Stimulated activated CD8-positive, alpha-beta memory T cell treated with anti-CD3 and anti-CD28 coated beads, Interleukin-15, amount 100 ng/mL, for 48 hours (primary cell): ENCODE measurements at regions not wholly inside any gene's neighbourhood (a gene's known extent, or its start where the extent isn't known, plus 50 kb on each side); places are given as distances from the start of the nearest gene placed in this dataset.

Source experiments
- DNase-seq, 2 donors: peaks; one replicate each; pipeline ENCODE4 v3.0.0-alpha.2; 2020; ENCODE audit warnings: low read depth in 2 of 2

GRCh38 chr16:85401917-85402766 is 211.0 kb upstream of the GSE1 start:
- no peak for DNase-seq

GRCh38 chr16:85402910-85403692 is 210.0 kb upstream of the GSE1 start:
- DNase-seq: no peak

GRCh38 chr16:85403693-85404092 is 209.4 kb upstream of the GSE1 start:
- DNase-seq: no peak

- no peak for DNase-seq
These were observed 200.1 kb upstream of the GSE1 start for GRCh38 chr16:85412911-85413520.

- DNase-seq: no peak
These were observed 199.1 kb upstream of the GSE1 start for GRCh38 chr16:85413691-85414663.

- no peak for DNase-seq
These were observed 197.7 kb upstream of the GSE1 start for GRCh38 chr16:85415196-85416090.

- DNase-seq: peak; percentile 64 to 67
These were observed 196.7 kb upstream of the GSE1 start for GRCh38 chr16:85416228-85417109.

GRCh38 chr16:85417156-85417860 is 195.8 kb upstream of the GSE1 start:
- no peak for DNase-seq

GRCh38 chr16:85418978-85419491 is 194.1 kb upstream of the GSE1 start:
- no peak for DNase-seq

GRCh38 chr16:85419503-85420408 is 193.4 kb upstream of the GSE1 start:
- DNase-seq: no peak

- DNase-seq: peak; percentile 62 to 67
These were observed 192.4 kb upstream of the GSE1 start for GRCh38 chr16:85420501-85421337.

- no peak for DNase-seq
These were observed 191.6 kb upstream of the GSE1 start for GRCh38 chr16:85421338-85422195.

- DNase-seq: no peak
These were observed 190.9 kb upstream of the GSE1 start for GRCh38 chr16:85422196-85422631.

- no peak for DNase-seq
These were observed 190.2 kb upstream of the GSE1 start for GRCh38 chr16:85422632-85423550.
